Keratinocyte (primary cell): ENCODE measurements at regions not wholly inside any gene's neighbourhood (a gene's known extent, or its start where the extent isn't known, plus 50 kb on each side); places are given as distances from the start of the nearest gene placed in this dataset.

Source experiments
- DNase-seq: peaks from one replicate; pipeline ENCODE4 v3.0.0-alpha.2; 2011; ENCODE audit warnings: low read depth, missing footprints, low spot score
- FAIRE-seq: peaks from 2 replicates; lab custom pipeline; 2011; peaks lifted over from hg19 to GRCh38; lab: Jason Lieb, UNC
- H2AFZ ChIP-seq: 2 replicates; pipeline ENCODE4 v1.6.0; 2012; ENCODE audit warnings: low read length, control low read depth, inconsistent platforms; ENCODE audit not compliant: control insufficient read depth
- H3K27ac ChIP-seq: 2 replicates; pipeline ENCODE4 v1.5.1; 2011; ENCODE audit warnings: low read length; ENCODE audit not compliant: control insufficient read depth, insufficient read depth
- H3K27me3 ChIP-seq: 3 replicates; pipeline ENCODE4 v1.6.0; 2011; ENCODE audit warnings: low read length; ENCODE audit not compliant: control insufficient read depth, insufficient read depth; ENCODE audit errors: extremely low read depth
- H3K36me3 ChIP-seq, 2 experiments: 2 replicates in 1 of 2; 3 replicates in 1 of 2; pipeline ENCODE4 v1.5.1; 2011; ENCODE audit warnings: low read length in 2 of 2, mild to moderate bottlenecking in 1 of 2; ENCODE audit not compliant: control insufficient read depth in 2 of 2, insufficient read depth in 2 of 2; ENCODE audit errors: extremely low read depth in 1 of 2
- H3K4me1 ChIP-seq: 3 replicates; pipeline ENCODE4 v1.5.1; 2011; ENCODE audit warnings: low read length; ENCODE audit not compliant: control insufficient read depth, insufficient read depth; ENCODE audit errors: extremely low read depth
- H3K4me2 ChIP-seq: 3 replicates; pipeline ENCODE4 v1.6.0; 2011; ENCODE audit warnings: low read depth, low read length; ENCODE audit not compliant: control insufficient read depth, insufficient read depth; ENCODE audit errors: extremely low read depth
- H3K4me3 ChIP-seq, 3 experiments: fragments of 200-600 bp in 1 of 3; sonication (generic) in 1 of 3; 2 replicates in 2 of 3; 3 replicates in 1 of 3; pipeline ENCODE4 v1.5.1; 2011 to 2016; ENCODE audit warnings: low read length in 3 of 3, mild to moderate bottlenecking in 3 of 3, control low read depth in 2 of 3, inconsistent platforms in 1 of 3, low read depth in 1 of 3, mixed read lengths in 1 of 3, mixed run types in 1 of 3, moderate library complexity in 1 of 3; ENCODE audit not compliant: control insufficient read depth in 2 of 3, insufficient read depth in 2 of 3; ENCODE audit errors: extremely low read depth in 1 of 3
- H3K79me2 ChIP-seq: 2 replicates; pipeline ENCODE4 v1.6.0; 2012; ENCODE audit warnings: low read length; ENCODE audit not compliant: control insufficient read depth, insufficient read depth
- H3K9ac ChIP-seq: 3 replicates; pipeline ENCODE4 v1.6.0; 2011; ENCODE audit warnings: low read length; ENCODE audit not compliant: control insufficient read depth, insufficient read depth; ENCODE audit errors: extremely low read depth
- H3K9me1 ChIP-seq: 3 replicates; pipeline ENCODE4 v1.6.0; 2011; ENCODE audit warnings: low read length; ENCODE audit not compliant: control insufficient read depth, insufficient read depth; ENCODE audit errors: extremely low read depth
- H3K9me3 ChIP-seq: 2 replicates; pipeline ENCODE4 v1.5.1; 2012; ENCODE audit warnings: low read depth, low read length; ENCODE audit not compliant: control insufficient read depth
- H4K20me1 ChIP-seq: 3 replicates; pipeline ENCODE4 v1.6.0; 2011; ENCODE audit warnings: low read length; ENCODE audit not compliant: control insufficient read depth, insufficient read depth; ENCODE audit errors: extremely low read depth
- EZH2 ChIP-seq: IDR thresholded peaks from one replicate; pipeline ENCODE4 v1.6.1; 2012; ENCODE audit warnings: inconsistent platforms, mild to moderate bottlenecking, low read length, moderate library complexity
- dilution Hi-C: fragments of 300-500 bp; cut with MboI; formaldehyde crosslinking; loops from one replicate; pipeline ENCODE4 v1.7.0; 2020; ENCODE audit warnings: low sequenced_read_pairs; ENCODE audit not compliant: extremely low pct_ligation_motif_present
- TF ChIP-seq, protein P1 (sequence below), 3 experiments: IDR thresholded peaks in 1 of 3; conservative IDR thresholded peaks in 1 of 3; optimal IDR thresholded peaks in 1 of 3; 2 replicates in 2 of 3; 3 replicates in 1 of 3; pipeline versions ENCODE3 to v1.5.1; 2011; ENCODE audit warnings: low read length in 3 of 3, mild to moderate bottlenecking in 3 of 3, moderate library complexity in 2 of 3, control low read depth in 1 of 3, inconsistent platforms in 1 of 3; ENCODE audit not compliant: insufficient read depth in 2 of 3; ENCODE audit errors: extremely low read depth in 1 of 3

DNA sequence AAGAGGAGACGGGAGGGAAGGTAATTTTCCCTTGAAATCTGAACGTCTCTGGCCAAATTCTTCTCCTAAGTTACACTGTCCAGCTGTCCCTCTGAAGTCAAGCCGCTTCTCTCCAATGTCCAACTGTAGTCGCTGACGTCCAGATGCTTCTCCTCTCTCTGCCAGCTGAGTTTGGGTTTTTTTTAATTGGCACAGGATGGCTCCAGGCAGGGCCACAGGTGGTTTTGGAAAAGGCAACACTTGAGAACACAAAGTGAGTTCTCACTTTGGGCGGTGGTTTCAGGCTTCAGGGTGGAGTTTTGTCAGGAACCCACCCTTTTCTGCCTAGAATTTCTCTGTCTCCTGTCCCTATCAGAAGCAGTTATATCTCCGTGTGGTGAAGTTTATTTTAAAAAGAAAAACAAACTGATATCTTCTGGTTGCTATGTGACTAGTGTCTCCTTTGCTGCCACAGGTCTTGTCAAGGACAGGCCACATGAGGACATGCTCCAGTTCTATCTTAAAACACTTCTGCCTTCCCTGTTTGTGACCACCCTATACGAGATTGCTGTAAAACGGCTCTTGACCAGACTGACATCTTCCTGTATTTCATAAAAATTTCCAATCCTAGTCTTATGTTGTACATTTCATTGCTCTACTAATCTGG, 472.3 kb upstream of the ADGRL4 start:
- H3K27ac ChIP-seq: no peak overlapping the region
- DNase-seq (no peak), FAIRE-seq (no peak)
- H3K9me3 ChIP-seq: no peaks in the 10 kb centered on the region
- H3K4me1 ChIP-seq: no peaks in the 10 kb centered on the region
- H3K4me3 ChIP-seq: no peak overlapping the region
- TF ChIP-seq EZH2: no peak
- TF ChIP-seq, protein P1, sequence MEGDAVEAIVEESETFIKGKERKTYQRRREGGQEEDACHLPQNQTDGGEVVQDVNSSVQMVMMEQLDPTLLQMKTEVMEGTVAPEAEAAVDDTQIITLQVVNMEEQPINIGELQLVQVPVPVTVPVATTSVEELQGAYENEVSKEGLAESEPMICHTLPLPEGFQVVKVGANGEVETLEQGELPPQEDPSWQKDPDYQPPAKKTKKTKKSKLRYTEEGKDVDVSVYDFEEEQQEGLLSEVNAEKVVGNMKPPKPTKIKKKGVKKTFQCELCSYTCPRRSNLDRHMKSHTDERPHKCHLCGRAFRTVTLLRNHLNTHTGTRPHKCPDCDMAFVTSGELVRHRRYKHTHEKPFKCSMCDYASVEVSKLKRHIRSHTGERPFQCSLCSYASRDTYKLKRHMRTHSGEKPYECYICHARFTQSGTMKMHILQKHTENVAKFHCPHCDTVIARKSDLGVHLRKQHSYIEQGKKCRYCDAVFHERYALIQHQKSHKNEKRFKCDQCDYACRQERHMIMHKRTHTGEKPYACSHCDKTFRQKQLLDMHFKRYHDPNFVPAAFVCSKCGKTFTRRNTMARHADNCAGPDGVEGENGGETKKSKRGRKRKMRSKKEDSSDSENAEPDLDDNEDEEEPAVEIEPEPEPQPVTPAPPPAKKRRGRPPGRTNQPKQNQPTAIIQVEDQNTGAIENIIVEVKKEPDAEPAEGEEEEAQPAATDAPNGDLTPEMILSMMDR (optimal IDR thresholded peaks at IDR 0.05 in 1 of 3, IDR thresholded peaks at IDR 0.05 in 1 of 3, conservative IDR thresholded peaks at IDR 0.05 in 1 of 3; ENCODE audit: extremely low read depth in 1 of 3, insufficient read depth in 2 of 3, low read length in 3 of 3): no peak
- H3K79me2 ChIP-seq: no peaks in the 10 kb centered on the region
- H3K36me3 ChIP-seq: no peaks in the 10 kb centered on the region
- H4K20me1 ChIP-seq: no peaks in the 10 kb centered on the region
- no peak overlapping the region for H3K9ac ChIP-seq
- dilution Hi-C loops: no loop called here
- H3K4me2 ChIP-seq: no peak overlapping the region
- H3K27me3 ChIP-seq: no peaks in the 10 kb centered on the region
- H3K9me1 ChIP-seq: no peaks in the 10 kb centered on the region
- H2AFZ ChIP-seq: no peak overlapping the region

DNA sequence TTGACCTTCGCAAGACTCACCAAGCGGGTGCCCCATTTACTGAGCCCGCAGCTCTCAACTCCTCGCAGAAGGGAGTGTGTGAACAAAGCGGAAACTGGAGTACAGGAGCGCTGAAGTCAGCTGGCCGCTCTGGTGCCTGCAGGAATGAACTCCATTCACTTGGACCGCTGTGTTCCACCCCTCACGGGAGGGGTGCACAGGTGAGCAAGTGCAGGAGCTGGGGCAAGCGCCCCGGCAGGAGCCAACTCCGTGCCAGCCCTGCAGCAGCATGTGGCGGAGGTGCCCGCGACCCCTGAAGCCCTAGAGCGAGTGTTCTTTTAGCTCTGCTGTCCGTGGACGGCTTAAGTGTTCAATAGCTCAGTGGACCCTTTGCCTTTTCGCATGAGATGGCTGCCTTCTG, 471.6 kb upstream of the ADGRL4 start:
- FAIRE-seq: no peak
- H3K27ac ChIP-seq: no peak overlapping the region
- no peaks in the 10 kb centered on the region for H3K79me2 ChIP-seq
- H4K20me1 ChIP-seq: no peaks in the 10 kb centered on the region
- no peaks in the 10 kb centered on the region for H3K4me1 ChIP-seq
- no peak overlapping the region for H2AFZ ChIP-seq
- no peak for DNase-seq
- H3K27me3 ChIP-seq: no peaks in the 10 kb centered on the region
- no peaks in the 10 kb centered on the region for H3K9me3 ChIP-seq
- H3K9me1 ChIP-seq: no peaks in the 10 kb centered on the region
- H3K4me3 ChIP-seq: no peak overlapping the region
- no peak overlapping the region for H3K9ac ChIP-seq
- TF ChIP-seq, protein P1 (optimal IDR thresholded peaks at IDR 0.05 in 1 of 3, IDR thresholded peaks at IDR 0.05 in 1 of 3, conservative IDR thresholded peaks at IDR 0.05 in 1 of 3; ENCODE audit: extremely low read depth in 1 of 3, insufficient read depth in 2 of 3, low read length in 3 of 3): no peak
- TF ChIP-seq EZH2: no peak
- no peak overlapping the region for H3K4me2 ChIP-seq
- H3K36me3 ChIP-seq: no peaks in the 10 kb centered on the region
- dilution Hi-C loops: no loop called here
